H9 (cell line): ENCODE measurements at regions not wholly inside any gene's neighbourhood (a gene's known extent, or its start where the extent isn't known, plus 50 kb on each side); places are given as distances from the start of the nearest gene placed in this dataset.

Experiments
- DNase-seq: peaks from one replicate; pipeline ENCODE4 v3.0.0-alpha.2; 2017
- H2AFZ ChIP-seq: one replicate; pipeline ENCODE4 v1.6.1; 2013; ENCODE audit warnings: mild to moderate bottlenecking, low read length, control low read depth, moderate library complexity
- H2AK5ac ChIP-seq: 2 replicates; pipeline ENCODE4 v1.6.1; 2013; ENCODE audit warnings: low read length, control low read depth, mixed read lengths; ENCODE audit not compliant: insufficient read length
- H2BK120ac ChIP-seq: one replicate; pipeline ENCODE4 v1.6.1; 2013; ENCODE audit warnings: low read depth, mild to moderate bottlenecking, low read length, control low read depth, inconsistent platforms; ENCODE audit not compliant: poor library complexity, severe bottlenecking
- H2BK12ac ChIP-seq: 2 replicates; pipeline ENCODE4 v1.6.1; 2013; ENCODE audit warnings: low read length, control low read depth, mixed read lengths, low read depth; ENCODE audit not compliant: insufficient read length
- H2BK15ac ChIP-seq: 2 replicates; pipeline ENCODE4 v1.6.1; 2013; ENCODE audit warnings: low read depth, low read length, control low read depth
- H2BK20ac ChIP-seq: one replicate; pipeline ENCODE4 v1.6.1; 2013; ENCODE audit warnings: low read depth, mild to moderate bottlenecking, low read length, control low read depth, inconsistent platforms; ENCODE audit not compliant: poor library complexity, severe bottlenecking
- H2BK5ac ChIP-seq: 2 replicates; pipeline ENCODE4 v1.6.1; 2013; ENCODE audit warnings: low read length, control low read depth, mixed read lengths; ENCODE audit not compliant: insufficient read length
- H3K14ac ChIP-seq: 2 replicates; pipeline ENCODE4 v1.6.1; 2013; ENCODE audit warnings: low read length, control low read depth; ENCODE audit not compliant: insufficient read depth
- H3K18ac ChIP-seq: 2 replicates; pipeline ENCODE4 v1.6.1; 2013; ENCODE audit warnings: low read depth, mild to moderate bottlenecking, mixed read lengths, low read length, control low read depth; ENCODE audit not compliant: insufficient read length
- H3K23ac ChIP-seq: 2 replicates; pipeline ENCODE4 v1.6.1; 2013; ENCODE audit warnings: low read length, control low read depth, mixed read lengths, low read depth; ENCODE audit not compliant: insufficient read length
- H3K23me2 ChIP-seq: 2 replicates; pipeline ENCODE4 v1.6.1; 2013; ENCODE audit warnings: low read depth, mild to moderate bottlenecking, mixed read lengths, low read length, control low read depth; ENCODE audit not compliant: insufficient read length, poor library complexity, severe bottlenecking
- H3K27ac ChIP-seq: 2 replicates; pipeline ENCODE4 v1.5.1; 2013; ENCODE audit warnings: low read length, control low read depth, mixed read lengths, low read depth; ENCODE audit not compliant: insufficient read length
- H3K27me3 ChIP-seq: 2 replicates; pipeline ENCODE4 v1.6.1; 2013; ENCODE audit warnings: low read length, control low read depth, inconsistent platforms; ENCODE audit not compliant: insufficient read depth
- H3K4ac ChIP-seq: 2 replicates; pipeline ENCODE4 v1.6.1; 2013; ENCODE audit warnings: low read depth, mild to moderate bottlenecking, control low read depth, inconsistent platforms, low read length, moderate library complexity
- H3K4me1 ChIP-seq: 2 replicates; pipeline ENCODE4 v1.6.1; 2013; ENCODE audit warnings: low read length, control low read depth, inconsistent platforms; ENCODE audit not compliant: insufficient read depth
- H3K4me2 ChIP-seq: 2 replicates; pipeline ENCODE4 v1.6.1; 2013; ENCODE audit warnings: low read length, control low read depth, mixed read lengths; ENCODE audit not compliant: insufficient read length, insufficient read depth
- H3K56ac ChIP-seq: 2 replicates; pipeline ENCODE4 v1.6.1; 2013; ENCODE audit warnings: low read depth, mild to moderate bottlenecking, mixed read lengths, low read length, control low read depth; ENCODE audit not compliant: insufficient read length
- H3K79me1 ChIP-seq: 2 replicates; pipeline ENCODE4 v1.6.1; 2013; ENCODE audit warnings: low read depth, mild to moderate bottlenecking, moderate library complexity, low read length, control low read depth, inconsistent platforms; ENCODE audit not compliant: insufficient read depth, poor library complexity, severe bottlenecking
- H3K79me2 ChIP-seq: 2 replicates; pipeline ENCODE4 v1.6.1; 2013; ENCODE audit warnings: low read length, control low read depth, inconsistent platforms; ENCODE audit not compliant: insufficient read depth
- H3K9ac ChIP-seq: 2 replicates; pipeline ENCODE4 v1.6.1; 2013; ENCODE audit warnings: low read length, control low read depth, mixed read lengths; ENCODE audit not compliant: insufficient read length; ENCODE audit errors: extremely low read depth
- H3K9me3 ChIP-seq: one replicate; pipeline ENCODE4 v1.6.1; 2013; ENCODE audit warnings: low read depth, low read length, inconsistent platforms; ENCODE audit not compliant: control insufficient read depth
- H3T11ph ChIP-seq: one replicate; pipeline ENCODE4 v1.6.1; 2013; ENCODE audit warnings: mild to moderate bottlenecking, low read length, control low read depth, inconsistent platforms
- H4K20me1 ChIP-seq: one replicate; pipeline ENCODE4 v1.6.1; 2013; ENCODE audit not compliant: control insufficient read depth, insufficient read length, insufficient read depth
- H4K5ac ChIP-seq: 2 replicates; pipeline ENCODE4 v1.6.1; 2013; ENCODE audit warnings: low read depth, mild to moderate bottlenecking, mixed read lengths, low read length, control low read depth; ENCODE audit not compliant: insufficient read length
- H4K8ac ChIP-seq: replicated peaks from 2 replicates; pipeline ENCODE4 v1.6.1; 2013; ENCODE audit warnings: low read length, control low read depth, mixed read lengths, low read depth; ENCODE audit not compliant: insufficient read length
- H4K91ac ChIP-seq: 2 replicates; pipeline ENCODE4 v1.6.1; 2013; ENCODE audit warnings: low read depth, mild to moderate bottlenecking, moderate library complexity, mixed read lengths, low read length, control low read depth; ENCODE audit not compliant: insufficient read length
- H3K27ac Mint-ChIP-seq, 3 experiments: 2 replicates in 2 of 3; 3 replicates in 1 of 3; pipeline ENCODE4 v1.8.0; 2020 to 2021; ENCODE audit warnings: mixed read lengths in 3 of 3, mild to moderate bottlenecking in 1 of 3, moderate library complexity in 1 of 3
- H3K27me3 Mint-ChIP-seq: 2 replicates; pipeline ENCODE4 v1.8.0; 2021; ENCODE audit warnings: low read depth, mild to moderate bottlenecking, moderate library complexity, mixed read lengths
- H3K36me3 Mint-ChIP-seq, 3 experiments: 2 replicates in 2 of 3; 3 replicates in 1 of 3; pipeline ENCODE4 v1.8.0; 2020 to 2021; ENCODE audit warnings: low read depth in 3 of 3, mixed read lengths in 3 of 3; ENCODE audit not compliant: insufficient read depth in 1 of 3
- H3K4me1 Mint-ChIP-seq, 2 experiments: 2 replicates each; pipeline ENCODE4 v1.8.0; 2020; ENCODE audit warnings: mixed read lengths in 2 of 2
- H3K4me3 Mint-ChIP-seq, 2 experiments: 2 replicates in 1 of 2; 3 replicates in 1 of 2; pipeline ENCODE4 v1.8.0; 2020 to 2021; ENCODE audit warnings: mild to moderate bottlenecking in 2 of 2, mixed read lengths in 2 of 2, moderate library complexity in 1 of 2
- H3K9me3 Mint-ChIP-seq, 2 experiments: 2 replicates in 1 of 2; 3 replicates in 1 of 2; pipeline ENCODE4 v1.8.0; 2020; ENCODE audit warnings: mild to moderate bottlenecking in 2 of 2, mixed read lengths in 2 of 2, moderate library complexity in 1 of 2
- WGBS: extraction: QIAGEN DNeasy Blood & Tissue Kit; methylation state at CpG from one replicate; pipeline ENCODE4 v1.1.7; 2013; ENCODE audit warnings: missing lambda C conversion rate, low lambda C conversion rate, mixed read lengths; ENCODE audit not compliant: insufficient read length; ENCODE audit errors: extremely low coverage; 5-methylcytosine and 5-hydroxymethylcytosine counted together
- TF ChIP-seq, protein P1 (sequence below): fragments of 200-600 bp; sonication (generic); conservative IDR thresholded peaks from 3 replicates; pipeline ENCODE4 v1.8.0; 2021; ENCODE audit warnings: antibody characterized with exemption, mild to moderate bottlenecking

DNA sequence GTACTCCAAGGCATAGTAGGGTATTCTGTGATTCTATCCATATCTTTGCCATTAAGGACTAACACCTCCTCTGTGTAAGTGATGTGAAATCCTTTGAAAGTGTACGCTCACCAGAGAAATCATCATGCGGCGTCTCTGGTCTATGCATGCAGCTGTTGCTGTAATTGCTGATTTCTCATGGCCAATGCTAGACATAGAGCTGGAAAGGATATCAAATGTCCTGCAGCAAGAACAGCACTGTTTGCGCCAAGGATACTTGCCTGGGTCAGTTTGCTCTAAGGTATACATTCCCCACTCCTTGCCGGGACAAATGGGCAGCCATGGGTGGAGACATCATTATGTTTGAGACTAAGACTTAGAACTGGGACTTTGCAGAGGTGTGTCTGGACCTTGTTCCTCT lies 896.4 kb downstream of the BCL11B start:
- Histone ChIP-seq H3K23me2 (no peaks in the 10 kb centered on the region), H3K27me3 (no peaks in the 10 kb centered on the region), H3K79me2 (no peaks in the 10 kb centered on the region), H2BK120ac (no peak overlapping the region), H3K56ac (no peak overlapping the region), H4K5ac (no peak overlapping the region), H2AK5ac (no peak overlapping the region), H3T11ph (no peak overlapping the region), H2AFZ (no peak overlapping the region), H4K91ac (no peak overlapping the region), H3K9ac (no peak overlapping the region), H3K9me3 (no peaks in the 10 kb centered on the region), H3K4ac (no peak overlapping the region), H3K14ac (no peak overlapping the region), H2BK12ac (no peak overlapping the region), H2BK5ac (no peak overlapping the region), H3K27ac (no peak overlapping the region), H4K20me1 (no peaks in the 10 kb centered on the region), H3K18ac (no peak overlapping the region), H3K4me1 (no peaks in the 10 kb centered on the region), H3K79me1 (no peaks in the 10 kb centered on the region), H2BK15ac (no peak overlapping the region), H3K23ac (no peak overlapping the region), H4K8ac (no peak overlapping the region), H2BK20ac (no peak overlapping the region), H3K4me2 (no peak overlapping the region)
- DNase-seq = no peak
- Mint-ChIP-seq H3K27me3 (peaks cover 4% of the 10 kb centered on the region; the same call in 1 of the 2 replicates), H3K27ac (no peak overlapping the region), H3K4me3 (no peak overlapping the region), H3K4me1 (peaks cover under 1 to 1% of the 10 kb centered on the region in 2 experiments; a peak in 2 of 4 replicates), H3K9me3 (no peaks in the 10 kb centered on the region; a peak in 2 of 5 replicates), H3K36me3 (peaks cover 0 to 1% (median 0%) of the 10 kb centered on the region in 3 experiments; a peak in 1 of 7 replicates)
- TF ChIP-seq, protein P1, sequence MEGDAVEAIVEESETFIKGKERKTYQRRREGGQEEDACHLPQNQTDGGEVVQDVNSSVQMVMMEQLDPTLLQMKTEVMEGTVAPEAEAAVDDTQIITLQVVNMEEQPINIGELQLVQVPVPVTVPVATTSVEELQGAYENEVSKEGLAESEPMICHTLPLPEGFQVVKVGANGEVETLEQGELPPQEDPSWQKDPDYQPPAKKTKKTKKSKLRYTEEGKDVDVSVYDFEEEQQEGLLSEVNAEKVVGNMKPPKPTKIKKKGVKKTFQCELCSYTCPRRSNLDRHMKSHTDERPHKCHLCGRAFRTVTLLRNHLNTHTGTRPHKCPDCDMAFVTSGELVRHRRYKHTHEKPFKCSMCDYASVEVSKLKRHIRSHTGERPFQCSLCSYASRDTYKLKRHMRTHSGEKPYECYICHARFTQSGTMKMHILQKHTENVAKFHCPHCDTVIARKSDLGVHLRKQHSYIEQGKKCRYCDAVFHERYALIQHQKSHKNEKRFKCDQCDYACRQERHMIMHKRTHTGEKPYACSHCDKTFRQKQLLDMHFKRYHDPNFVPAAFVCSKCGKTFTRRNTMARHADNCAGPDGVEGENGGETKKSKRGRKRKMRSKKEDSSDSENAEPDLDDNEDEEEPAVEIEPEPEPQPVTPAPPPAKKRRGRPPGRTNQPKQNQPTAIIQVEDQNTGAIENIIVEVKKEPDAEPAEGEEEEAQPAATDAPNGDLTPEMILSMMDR = no peak
- no CpG with 5 or more reads among the region's 5 CpGs for WGBS
